GM12872 (cell line): ENCODE measurements at regions not wholly inside any gene's neighbourhood (a gene's known extent, or its start where the extent isn't known, plus 50 kb on each side); places are given as distances from the start of the nearest gene placed in this dataset.

ENCODE experiments used
- TF ChIP-seq, protein P1 (sequence below): IDR thresholded peaks from 3 replicates; pipeline ENCODE4 v1.5.1; 2011; ENCODE audit warnings: low read depth, mild to moderate bottlenecking, low read length, moderate library complexity; ENCODE audit not compliant: insufficient read depth

DNA sequence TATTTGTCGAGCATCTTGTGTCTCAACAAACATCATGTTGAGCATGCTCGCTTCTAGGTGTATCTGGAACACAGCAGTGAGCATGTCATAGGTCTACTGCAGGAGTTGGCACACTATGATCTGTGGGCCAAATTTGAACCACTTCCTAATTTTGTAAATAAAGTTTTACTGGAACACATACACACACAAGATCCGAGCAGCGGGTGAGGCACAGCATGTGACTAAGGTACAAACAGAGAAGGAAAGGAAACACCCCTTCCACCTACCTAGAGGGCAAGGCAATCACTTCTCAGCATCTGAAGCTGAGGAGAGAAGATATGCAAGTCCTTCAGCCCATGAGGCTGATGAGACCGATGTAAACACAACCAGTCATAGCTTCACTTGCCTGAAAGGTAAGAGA, 200.4 kb downstream of the MED10 start:
- TF ChIP-seq, protein P1, sequence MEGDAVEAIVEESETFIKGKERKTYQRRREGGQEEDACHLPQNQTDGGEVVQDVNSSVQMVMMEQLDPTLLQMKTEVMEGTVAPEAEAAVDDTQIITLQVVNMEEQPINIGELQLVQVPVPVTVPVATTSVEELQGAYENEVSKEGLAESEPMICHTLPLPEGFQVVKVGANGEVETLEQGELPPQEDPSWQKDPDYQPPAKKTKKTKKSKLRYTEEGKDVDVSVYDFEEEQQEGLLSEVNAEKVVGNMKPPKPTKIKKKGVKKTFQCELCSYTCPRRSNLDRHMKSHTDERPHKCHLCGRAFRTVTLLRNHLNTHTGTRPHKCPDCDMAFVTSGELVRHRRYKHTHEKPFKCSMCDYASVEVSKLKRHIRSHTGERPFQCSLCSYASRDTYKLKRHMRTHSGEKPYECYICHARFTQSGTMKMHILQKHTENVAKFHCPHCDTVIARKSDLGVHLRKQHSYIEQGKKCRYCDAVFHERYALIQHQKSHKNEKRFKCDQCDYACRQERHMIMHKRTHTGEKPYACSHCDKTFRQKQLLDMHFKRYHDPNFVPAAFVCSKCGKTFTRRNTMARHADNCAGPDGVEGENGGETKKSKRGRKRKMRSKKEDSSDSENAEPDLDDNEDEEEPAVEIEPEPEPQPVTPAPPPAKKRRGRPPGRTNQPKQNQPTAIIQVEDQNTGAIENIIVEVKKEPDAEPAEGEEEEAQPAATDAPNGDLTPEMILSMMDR: no peak

DNA sequence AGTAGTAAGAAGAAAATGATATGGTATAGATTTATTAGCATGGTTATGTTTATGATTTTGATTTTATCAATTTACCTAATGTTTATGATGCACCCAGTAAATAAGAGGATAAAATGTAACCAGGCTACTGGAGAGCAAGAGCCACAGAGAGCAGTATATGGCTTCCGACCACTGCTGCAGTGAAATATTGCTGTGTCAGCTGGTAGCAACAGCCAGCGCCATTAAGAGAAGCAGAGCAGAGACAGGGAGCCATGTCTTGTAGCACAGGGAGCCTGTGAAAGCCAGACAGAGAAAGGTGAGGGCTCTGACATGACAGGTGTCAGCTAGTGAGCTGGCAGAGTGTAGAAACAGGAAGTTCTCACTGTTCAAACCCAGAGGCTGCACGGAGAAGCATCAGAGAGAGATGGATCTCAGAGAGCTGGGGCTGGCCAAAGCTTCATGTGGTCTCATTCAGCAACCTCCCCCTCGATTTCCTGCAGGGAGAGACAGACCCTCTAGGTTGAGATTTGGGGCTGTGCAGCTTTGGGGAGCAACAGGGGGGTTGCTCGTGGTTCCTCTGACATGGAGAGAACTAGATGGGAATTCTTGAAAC, 202.1 kb downstream of the MED10 start:
- TF ChIP-seq, protein P1: no peak

DNA sequence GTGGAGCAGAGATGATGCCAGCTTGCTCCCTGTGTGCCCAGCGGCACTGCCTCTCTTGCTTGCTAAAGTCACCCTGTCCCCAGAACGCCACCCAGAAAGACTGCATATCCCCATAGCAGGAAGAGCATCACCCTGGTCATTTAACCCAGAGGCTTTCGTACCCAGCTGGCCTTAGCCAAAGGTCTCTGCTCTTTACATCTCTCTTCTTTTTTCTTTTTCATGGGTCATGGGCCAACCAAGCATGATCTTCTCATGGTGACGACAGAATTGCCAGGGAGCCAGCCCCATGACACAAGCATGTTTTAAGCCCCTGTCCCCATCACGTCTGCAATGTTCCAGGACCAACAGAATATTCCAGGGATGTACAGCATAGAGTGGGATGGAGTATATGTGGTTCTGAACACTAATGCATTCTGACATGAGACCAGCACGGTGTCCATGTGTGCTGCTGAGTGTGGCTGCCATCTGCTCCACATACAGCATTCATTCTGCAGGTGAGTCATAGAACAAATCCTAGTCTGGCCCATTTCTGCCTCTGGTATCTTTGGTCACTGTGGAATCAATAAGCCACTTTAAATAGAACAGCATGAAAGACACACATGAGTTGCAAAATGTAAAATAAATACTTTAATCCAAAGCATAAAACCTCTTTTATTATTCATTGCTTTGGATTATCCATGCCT, 203.0 kb downstream of the MED10 start:
- TF ChIP-seq, protein P1: no peak

DNA sequence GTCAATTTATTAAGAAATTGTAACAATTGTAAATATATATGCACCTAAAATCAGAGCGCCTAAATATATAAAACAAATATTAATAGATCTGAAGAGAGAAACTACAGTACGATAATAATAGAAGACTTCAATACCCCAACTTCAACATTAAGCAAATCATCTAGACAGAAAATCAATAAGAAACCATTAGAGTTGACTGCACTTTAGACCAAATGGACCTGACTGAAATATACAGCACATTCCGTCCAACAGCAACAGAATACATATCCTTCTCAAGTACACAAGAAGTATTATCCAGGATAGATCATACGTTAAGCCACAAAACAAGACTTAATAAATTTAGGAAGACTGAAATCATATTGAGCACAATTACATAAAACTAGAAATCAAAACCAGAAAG, 208.7 kb downstream of the MED10 start:
- TF ChIP-seq, protein P1: no peak

DNA sequence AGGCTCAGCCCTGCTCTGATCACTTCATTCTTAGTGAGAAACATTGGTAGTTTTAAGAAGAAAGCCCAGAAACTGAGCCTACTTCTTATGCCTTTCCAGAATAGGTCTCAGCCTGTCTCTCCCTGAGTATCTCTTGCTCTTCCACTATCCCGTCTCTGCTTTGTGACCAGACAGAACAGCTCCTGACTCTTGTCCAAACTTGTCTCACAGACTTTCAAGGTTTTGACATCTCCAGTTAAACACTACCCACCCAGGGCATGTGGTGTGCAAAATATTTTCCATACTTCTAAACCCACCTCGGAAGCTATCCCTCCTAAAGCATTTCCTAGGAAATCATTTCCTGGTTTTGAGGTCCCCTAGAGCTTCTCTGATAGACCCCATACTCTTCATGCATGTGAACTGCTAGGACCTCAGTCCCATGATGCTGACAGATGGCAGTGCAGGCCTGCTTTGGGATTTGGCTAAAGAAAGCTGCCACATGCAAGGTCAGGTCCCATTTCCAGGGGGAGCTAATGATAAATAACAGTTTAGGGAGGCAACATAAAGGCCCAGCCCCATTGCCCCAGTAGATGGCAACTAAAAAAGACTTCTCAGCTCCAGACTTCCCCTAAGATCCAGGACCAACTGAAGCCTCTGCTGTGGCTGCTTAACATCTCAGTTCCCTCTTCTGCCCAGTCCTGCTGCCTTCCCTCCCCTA, 211.5 kb downstream of the MED10 start:
- TF ChIP-seq, protein P1: no peak

DNA sequence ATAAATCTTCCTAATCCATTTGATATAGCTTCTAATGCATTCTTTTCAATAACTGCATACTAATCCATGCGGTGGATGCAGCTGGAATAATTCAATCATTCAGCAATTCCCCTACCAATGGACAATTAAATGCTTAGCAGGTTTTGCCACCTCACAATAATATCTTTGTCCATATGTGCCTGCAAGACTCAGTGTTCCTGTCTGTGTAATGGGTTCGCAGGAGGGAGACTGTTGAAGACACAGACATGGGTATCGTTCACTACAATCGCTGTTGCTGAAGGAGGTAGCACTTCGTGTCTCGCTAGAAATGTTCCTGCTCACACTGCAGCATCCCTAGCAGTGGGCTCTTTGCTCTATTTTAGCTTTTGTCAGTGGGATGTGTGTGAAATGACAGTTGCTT, 214.4 kb downstream of the MED10 start:
- TF ChIP-seq, protein P1: no peak

DNA sequence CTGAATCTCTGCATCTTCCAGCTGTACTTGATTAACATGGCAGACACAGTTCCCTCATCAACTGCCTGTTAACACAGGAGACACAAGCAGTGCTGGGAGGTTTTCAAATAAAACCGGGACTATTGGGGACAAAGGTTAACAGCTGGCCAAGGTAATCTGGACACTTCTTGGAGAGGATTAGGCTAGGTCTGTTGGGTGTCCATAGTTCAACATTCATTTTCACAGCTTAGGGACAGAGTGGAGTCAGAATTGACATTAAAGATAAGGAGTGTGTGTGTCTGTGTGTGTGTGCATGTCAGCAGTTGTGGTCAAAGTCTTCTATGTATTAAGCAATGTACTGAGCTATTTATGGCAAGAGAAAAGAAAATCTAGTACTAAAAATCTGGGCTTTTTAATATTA, 216.2 kb downstream of the MED10 start:
- TF ChIP-seq, protein P1: no peak
